Testis (tissue), 2 donors: ENCODE measurements at regions not wholly inside any gene's neighbourhood (a gene's known extent, or its start where the extent isn't known, plus 50 kb on each side); places are given as distances from the start of the nearest gene placed in this dataset.

ENCODE experiments used
- DNase-seq: peaks from one replicate; pipeline ENCODE4 v3.0.0-alpha.2; 2019
- H3K27ac ChIP-seq, 2 donors: fragments of 200-600 bp; sonication (generic); one replicate each; pipeline ENCODE4 v1.5.1; 2019
- H3K27me3 ChIP-seq: fragments of 200-600 bp; sonication (generic); one replicate; pipeline ENCODE4 v1.5.1; 2019
- H3K36me3 ChIP-seq: fragments of 200-600 bp; sonication (generic); one replicate; pipeline ENCODE4 v1.5.1; 2017; ENCODE audit warnings: low read depth; ENCODE audit errors: missing control alignments
- H3K4me1 ChIP-seq: fragments of 200-600 bp; sonication (generic); one replicate; pipeline ENCODE4 v1.5.1; 2019
- H3K4me3 ChIP-seq, 2 donors: fragments of 200-600 bp; sonication (generic); one replicate each; pipeline ENCODE4 v1.5.1; 2017 to 2019
- H3K9me3 ChIP-seq: fragments of 200-600 bp; sonication (generic); one replicate; pipeline ENCODE4 v1.5.1; 2017
- POLR2A ChIP-seq: fragments of 450-650 bp; IDR thresholded peaks from one replicate; pipeline ENCODE4 v1.6.1; 2017; ENCODE audit warnings: antibody characterized with exemption, mild to moderate bottlenecking, moderate library complexity
- WGBS, 2 donors: methylation state at CpG; one replicate each; pipeline ENCODE4 v1.1.5; 2018; 5-methylcytosine and 5-hydroxymethylcytosine counted together
- intact Hi-C: fragments of 100-400 bp; cut with DNase I; formaldehyde crosslinking; loops from one replicate; pipeline ENCODE4 v1.15.1; 2023; ENCODE audit warnings: low total_unique reads
- TF ChIP-seq, protein P1 (sequence below), 3 experiments: fragments of 450-650 bp in 2 of 3; fragments of 200-600 bp in 1 of 3; sonication (generic) in 1 of 3; IDR thresholded peaks; one replicate each; pipeline ENCODE4 v1.5.1; 2016 to 2019; ENCODE audit warnings: antibody characterized with exemption in 3 of 3, mild to moderate bottlenecking in 2 of 3, moderate library complexity in 1 of 3

GRCh38 chr7:49433794-49434193 lies 339.6 kb upstream of the VWC2 start:
- no peaks in the 10 kb centered on the region for H3K36me3 ChIP-seq
- H3K4me3 ChIP-seq = no peak overlapping the region
- no peak overlapping the region for H3K27ac ChIP-seq
- H3K4me1 ChIP-seq = no peaks in the 10 kb centered on the region
- H3K27me3 ChIP-seq = no peaks in the 10 kb centered on the region
- no peak for DNase-seq
- intact Hi-C loops = no loop called here
- TF ChIP-seq, protein P1, sequence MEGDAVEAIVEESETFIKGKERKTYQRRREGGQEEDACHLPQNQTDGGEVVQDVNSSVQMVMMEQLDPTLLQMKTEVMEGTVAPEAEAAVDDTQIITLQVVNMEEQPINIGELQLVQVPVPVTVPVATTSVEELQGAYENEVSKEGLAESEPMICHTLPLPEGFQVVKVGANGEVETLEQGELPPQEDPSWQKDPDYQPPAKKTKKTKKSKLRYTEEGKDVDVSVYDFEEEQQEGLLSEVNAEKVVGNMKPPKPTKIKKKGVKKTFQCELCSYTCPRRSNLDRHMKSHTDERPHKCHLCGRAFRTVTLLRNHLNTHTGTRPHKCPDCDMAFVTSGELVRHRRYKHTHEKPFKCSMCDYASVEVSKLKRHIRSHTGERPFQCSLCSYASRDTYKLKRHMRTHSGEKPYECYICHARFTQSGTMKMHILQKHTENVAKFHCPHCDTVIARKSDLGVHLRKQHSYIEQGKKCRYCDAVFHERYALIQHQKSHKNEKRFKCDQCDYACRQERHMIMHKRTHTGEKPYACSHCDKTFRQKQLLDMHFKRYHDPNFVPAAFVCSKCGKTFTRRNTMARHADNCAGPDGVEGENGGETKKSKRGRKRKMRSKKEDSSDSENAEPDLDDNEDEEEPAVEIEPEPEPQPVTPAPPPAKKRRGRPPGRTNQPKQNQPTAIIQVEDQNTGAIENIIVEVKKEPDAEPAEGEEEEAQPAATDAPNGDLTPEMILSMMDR (IDR thresholded peaks at IDR 0.05) = no peak
- TF ChIP-seq POLR2A = no peak
- no peaks in the 10 kb centered on the region for H3K9me3 ChIP-seq

- 22 to 40% methylated on average over 1 of the region's 1 CpG for WGBS, 2 donors
- no peaks in the 10 kb centered on the region for H3K36me3 ChIP-seq
- H3K9me3 ChIP-seq = no peaks in the 10 kb centered on the region
- intact Hi-C loops = no loop called here
- TF ChIP-seq, protein P1 (IDR thresholded peaks at IDR 0.05) = no peak
- TF ChIP-seq POLR2A = no peak
- H3K4me1 ChIP-seq = no peaks in the 10 kb centered on the region
- no peak overlapping the region for H3K4me3 ChIP-seq
- H3K27ac ChIP-seq = no peak overlapping the region
- no peaks in the 10 kb centered on the region for H3K27me3 ChIP-seq
- DNase-seq = no peak
These were observed 338.6 kb upstream of the VWC2 start for GRCh38 chr7:49434846-49435245.

DNA sequence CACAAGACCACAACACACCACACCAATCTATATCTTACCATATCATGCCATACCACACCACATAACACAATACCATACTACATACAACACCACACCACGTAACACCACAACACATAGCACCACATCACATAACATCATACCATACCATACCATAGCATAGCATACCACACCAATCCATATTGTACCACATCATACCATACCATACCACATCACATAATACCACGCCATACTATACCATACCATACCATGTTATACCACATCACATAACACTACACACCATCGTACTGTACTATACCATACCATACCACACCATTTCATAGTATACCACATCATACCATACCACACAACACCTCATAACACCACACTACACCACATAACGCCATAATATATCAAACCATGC lies 335.2 kb upstream of the VWC2 start:
- Histone ChIP-seq H3K27ac (no peak overlapping the region), H3K9me3 (no peaks in the 10 kb centered on the region), H3K27me3 (no peaks in the 10 kb centered on the region), H3K4me3 (no peak overlapping the region), H3K4me1 (no peaks in the 10 kb centered on the region), H3K36me3 (no peaks in the 10 kb centered on the region)
- no peak for DNase-seq
- WGBS, 2 donors = 91 to 96% methylated on average over 4 of the region's 4 CpGs
- TF ChIP-seq, protein P1 (IDR thresholded peaks at IDR 0.05) = no peak
- TF ChIP-seq POLR2A = no peak
- intact Hi-C loops = no loop called here

DNA sequence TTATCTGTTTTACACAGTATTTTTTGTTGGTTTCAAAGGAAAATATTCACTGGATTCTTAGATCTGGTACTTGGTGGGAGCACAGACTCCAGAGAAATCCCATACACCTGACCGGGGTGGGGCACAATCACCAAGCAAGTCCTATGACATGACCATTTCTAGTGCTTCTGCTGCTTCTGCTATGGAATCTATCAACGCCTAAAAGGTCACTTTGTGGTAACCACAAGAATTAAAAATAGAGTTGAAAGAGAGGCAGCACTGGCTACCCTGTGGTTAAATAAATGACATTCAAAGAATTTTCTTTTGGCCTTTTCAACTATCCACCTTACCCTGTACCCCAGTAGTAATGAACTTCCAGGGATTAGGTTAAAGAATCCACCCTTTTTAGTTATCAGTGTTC lies 329.9 kb upstream of the VWC2 start:
- no peak overlapping the region for H3K27ac ChIP-seq
- no peak for DNase-seq
- H3K9me3 ChIP-seq = no peaks in the 10 kb centered on the region
- H3K4me1 ChIP-seq = no peaks in the 10 kb centered on the region
- no peaks in the 10 kb centered on the region for H3K27me3 ChIP-seq
- TF ChIP-seq, protein P1 (IDR thresholded peaks at IDR 0.05) = no peak
- no peak for TF ChIP-seq POLR2A
- intact Hi-C loops = no loop called here
- no peak overlapping the region for H3K4me3 ChIP-seq
- 65 to 88% methylated on average over 2 of the region's 2 CpGs for WGBS, 2 donors
- no peaks in the 10 kb centered on the region for H3K36me3 ChIP-seq

GRCh38 chr7:49453486-49453885 lies 320.0 kb upstream of the VWC2 start:
- intact Hi-C loops = no loop called here
- Histone ChIP-seq H3K9me3 (no peaks in the 10 kb centered on the region), H3K4me3 (no peak overlapping the region), H3K27ac (no peak overlapping the region), H3K4me1 (no peaks in the 10 kb centered on the region), H3K36me3 (no peaks in the 10 kb centered on the region), H3K27me3 (no peaks in the 10 kb centered on the region)
- WGBS, 2 donors = 80 to 89% methylated on average over 2 to 16 of the region's 16 CpGs
- TF ChIP-seq POLR2A = no peak
- TF ChIP-seq, protein P1 (IDR thresholded peaks at IDR 0.05) = no peak
- DNase-seq = no peak
